WI38 (cell line): ENCODE measurements at regions not wholly inside any gene's neighbourhood (a gene's known extent, or its start where the extent isn't known, plus 50 kb on each side); places are given as distances from the start of the nearest gene placed in this dataset.

Source experiments
- H3K4me3 ChIP-seq: 2 replicates; pipeline ENCODE4 v1.5.1; 2011; ENCODE audit warnings: low read depth, mild to moderate bottlenecking, control low read depth, low read length
- CTCF ChIP-seq: IDR thresholded peaks from 2 replicates; pipeline ENCODE4 v1.5.1; 2012; ENCODE audit warnings: low read depth, mild to moderate bottlenecking, control low read depth, low read length

GRCh38 chr9:119801311-119801710 lies 432.1 kb upstream of the BRINP1 start:
- no peak for TF ChIP-seq CTCF
- no peak overlapping the region for H3K4me3 ChIP-seq

- no peak for TF ChIP-seq CTCF
- no peak overlapping the region for H3K4me3 ChIP-seq
These were observed 426.2 kb upstream of the BRINP1 start for GRCh38 chr9:119795395-119795794.

- TF ChIP-seq CTCF: no peak
- H3K4me3 ChIP-seq: no peak overlapping the region
These were observed 425.6 kb upstream of the BRINP1 start for GRCh38 chr9:119794836-119795235.

- TF ChIP-seq CTCF: no peak
- no peak overlapping the region for H3K4me3 ChIP-seq
These were observed 424.0 kb upstream of the BRINP1 start for GRCh38 chr9:119793218-119793617.

GRCh38 chr9:119792242-119792641 lies 423.0 kb upstream of the BRINP1 start:
- H3K4me3 ChIP-seq: no peak overlapping the region
- TF ChIP-seq CTCF: no peak

- no peak for TF ChIP-seq CTCF
- H3K4me3 ChIP-seq: no peak overlapping the region
These were observed 420.8 kb upstream of the BRINP1 start for GRCh38 chr9:119789987-119790386.

- no peak for TF ChIP-seq CTCF
- H3K4me3 ChIP-seq: no peak overlapping the region
These were observed 419.7 kb upstream of the BRINP1 start for GRCh38 chr9:119788921-119789320.
